ENCODE measurements at regions not wholly inside any gene's neighbourhood (a gene's known extent, or its start where the extent isn't known, plus 50 kb on each side); places are given as distances from the start of the nearest gene placed in this dataset.

DNA sequence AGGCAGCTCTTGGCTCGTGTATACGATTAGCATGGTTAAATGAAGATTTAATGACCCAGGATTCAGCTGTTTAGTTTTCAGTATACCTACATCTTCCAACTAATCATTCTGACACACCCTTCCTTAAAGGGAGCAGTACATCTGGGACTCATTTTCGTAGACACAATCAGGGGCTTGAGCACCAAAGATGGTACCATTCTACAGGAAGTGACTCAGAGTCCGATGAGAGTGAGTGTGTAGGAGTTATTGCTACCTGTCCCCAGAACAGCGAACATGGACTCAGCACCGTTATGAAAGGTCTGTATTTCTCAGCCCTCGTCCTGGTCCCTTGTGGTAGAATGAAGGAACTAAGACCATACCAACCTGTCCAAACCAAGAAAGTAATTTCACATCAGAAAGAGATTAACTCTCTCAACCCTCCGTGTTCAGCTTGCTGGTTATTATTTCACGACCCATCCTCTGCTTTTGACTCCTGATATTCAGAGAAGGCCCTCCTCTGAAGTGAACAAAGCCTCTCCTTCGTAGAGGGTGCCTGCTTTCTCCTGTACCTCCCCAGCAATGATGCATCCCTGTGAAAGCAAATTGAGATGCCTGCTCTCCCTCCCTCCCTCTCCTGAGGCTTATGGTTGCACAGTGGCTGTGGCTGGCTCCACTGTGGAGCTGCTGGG is 214.8 kb downstream of the MTX2 start:
- ChIA-PET POLR2A (no interaction called here), CTCF (no interaction called here)
- Histone ChIP-seq H3K4me3 (ENCODE audit: low read depth, low read length) (no peak overlapping the region), H3K36me3 (ENCODE audit: control insufficient read depth in 2 of 2, insufficient read depth in 1 of 2, low read length in 2 of 2) (no peaks in the 10 kb centered on the region), H3K27ac (ENCODE audit: extremely low read depth, low read depth, low read length) (no peak overlapping the region), H3K4me1 (ENCODE audit: control insufficient read depth, insufficient read depth, low read length) (no peaks in the 10 kb centered on the region; the same call in 1 of the 2 replicates), H3K9me3 (ENCODE audit: control insufficient read depth, insufficient read depth, low read depth, low read length) (no peaks in the 10 kb centered on the region)
- TF ChIP-seq ZNF473 (tag by site-specific recombination; IDR thresholded peaks at IDR 0.05) = no peak
- 0 out of 2 replicates have a peak, but pooled peaks have one; percentile 27 for TF ChIP-seq ZSCAN16 (tag by site-specific recombination; IDR thresholded peaks at IDR 0.05)
- TF ChIP-seq, protein P1, sequence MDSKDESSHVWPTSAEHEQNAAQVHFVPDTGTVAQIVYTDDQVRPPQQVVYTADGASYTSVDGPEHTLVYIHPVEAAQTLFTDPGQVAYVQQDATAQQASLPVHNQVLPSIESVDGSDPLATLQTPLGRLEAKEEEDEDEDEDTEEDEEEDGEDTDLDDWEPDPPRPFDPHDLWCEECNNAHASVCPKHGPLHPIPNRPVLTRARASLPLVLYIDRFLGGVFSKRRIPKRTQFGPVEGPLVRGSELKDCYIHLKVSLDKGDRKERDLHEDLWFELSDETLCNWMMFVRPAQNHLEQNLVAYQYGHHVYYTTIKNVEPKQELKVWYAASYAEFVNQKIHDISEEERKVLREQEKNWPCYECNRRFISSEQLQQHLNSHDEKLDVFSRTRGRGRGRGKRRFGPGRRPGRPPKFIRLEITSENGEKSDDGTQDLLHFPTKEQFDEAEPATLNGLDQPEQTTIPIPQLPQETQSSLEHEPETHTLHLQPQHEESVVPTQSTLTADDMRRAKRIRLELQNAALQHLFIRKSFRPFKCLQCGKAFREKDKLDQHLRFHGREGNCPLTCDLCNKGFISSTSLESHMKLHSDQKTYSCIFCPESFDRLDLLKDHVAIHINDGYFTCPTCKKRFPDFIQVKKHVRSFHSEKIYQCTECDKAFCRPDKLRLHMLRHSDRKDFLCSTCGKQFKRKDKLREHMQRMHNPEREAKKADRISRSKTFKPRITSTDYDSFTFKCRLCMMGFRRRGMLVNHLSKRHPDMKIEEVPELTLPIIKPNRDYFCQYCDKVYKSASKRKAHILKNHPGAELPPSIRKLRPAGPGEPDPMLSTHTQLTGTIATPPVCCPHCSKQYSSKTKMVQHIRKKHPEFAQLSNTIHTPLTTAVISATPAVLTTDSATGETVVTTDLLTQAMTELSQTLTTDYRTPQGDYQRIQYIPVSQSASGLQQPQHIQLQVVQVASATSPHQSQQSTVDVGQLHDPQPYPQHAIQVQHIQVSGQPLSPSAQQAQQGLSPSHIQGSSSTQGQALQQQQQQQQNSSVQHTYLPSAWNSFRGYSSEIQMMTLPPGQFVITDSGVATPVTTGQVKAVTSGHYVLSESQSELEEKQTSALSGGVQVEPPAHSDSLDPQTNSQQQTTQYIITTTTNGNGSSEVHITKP (tag by site-specific recombination; IDR thresholded peaks at IDR 0.05) = peak; percentile 93

DNA sequence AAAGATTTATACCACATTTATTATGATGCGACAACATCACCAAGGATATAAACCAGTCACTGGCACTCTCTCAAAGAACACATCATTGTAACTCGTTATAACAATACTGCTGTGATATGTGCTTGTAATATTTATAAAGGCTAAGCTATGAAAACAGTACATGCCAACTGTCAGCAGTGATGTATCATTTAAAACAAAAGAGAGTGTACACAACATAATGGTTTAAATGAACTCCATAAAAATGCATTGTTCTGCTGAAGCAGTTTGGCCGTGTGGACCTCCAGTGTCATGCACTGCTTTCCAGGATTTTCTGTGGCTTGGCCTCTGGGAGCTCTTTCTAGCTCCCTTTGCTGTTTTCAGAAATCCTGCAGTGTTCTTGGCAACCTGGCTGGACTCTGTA is 215.6 kb downstream of the MTX2 start:
- Histone ChIP-seq H3K36me3 (ENCODE audit: control insufficient read depth in 2 of 2, insufficient read depth in 1 of 2, low read length in 2 of 2) (no peaks in the 10 kb centered on the region), H3K9me3 (ENCODE audit: control insufficient read depth, insufficient read depth, low read depth, low read length) (no peaks in the 10 kb centered on the region), H3K4me1 (ENCODE audit: control insufficient read depth, insufficient read depth, low read length) (no peaks in the 10 kb centered on the region; the same call in 1 of the 2 replicates), H3K4me3 (ENCODE audit: low read depth, low read length) (no peak overlapping the region), H3K27ac (ENCODE audit: extremely low read depth, low read depth, low read length) (no peak overlapping the region)
- ChIA-PET CTCF (interaction anchor here (0.5 to 0.7 kb wide), 2 partner anchors 134 to 345 kb away, joined by 3 read pairs; no protein-coding TSS in a partner anchor), POLR2A (no interaction called here)
- no peak for TF ChIP-seq ZBTB1 (tag by site-specific recombination; IDR thresholded peaks at IDR 0.05)
- TF ChIP-seq SP7 (tag by site-specific recombination; IDR thresholded peaks at IDR 0.05) = no peak
- no peak for TF ChIP-seq ZNF548 (tag by site-specific recombination; IDR thresholded peaks at IDR 0.05)
- TF ChIP-seq, protein P2, sequence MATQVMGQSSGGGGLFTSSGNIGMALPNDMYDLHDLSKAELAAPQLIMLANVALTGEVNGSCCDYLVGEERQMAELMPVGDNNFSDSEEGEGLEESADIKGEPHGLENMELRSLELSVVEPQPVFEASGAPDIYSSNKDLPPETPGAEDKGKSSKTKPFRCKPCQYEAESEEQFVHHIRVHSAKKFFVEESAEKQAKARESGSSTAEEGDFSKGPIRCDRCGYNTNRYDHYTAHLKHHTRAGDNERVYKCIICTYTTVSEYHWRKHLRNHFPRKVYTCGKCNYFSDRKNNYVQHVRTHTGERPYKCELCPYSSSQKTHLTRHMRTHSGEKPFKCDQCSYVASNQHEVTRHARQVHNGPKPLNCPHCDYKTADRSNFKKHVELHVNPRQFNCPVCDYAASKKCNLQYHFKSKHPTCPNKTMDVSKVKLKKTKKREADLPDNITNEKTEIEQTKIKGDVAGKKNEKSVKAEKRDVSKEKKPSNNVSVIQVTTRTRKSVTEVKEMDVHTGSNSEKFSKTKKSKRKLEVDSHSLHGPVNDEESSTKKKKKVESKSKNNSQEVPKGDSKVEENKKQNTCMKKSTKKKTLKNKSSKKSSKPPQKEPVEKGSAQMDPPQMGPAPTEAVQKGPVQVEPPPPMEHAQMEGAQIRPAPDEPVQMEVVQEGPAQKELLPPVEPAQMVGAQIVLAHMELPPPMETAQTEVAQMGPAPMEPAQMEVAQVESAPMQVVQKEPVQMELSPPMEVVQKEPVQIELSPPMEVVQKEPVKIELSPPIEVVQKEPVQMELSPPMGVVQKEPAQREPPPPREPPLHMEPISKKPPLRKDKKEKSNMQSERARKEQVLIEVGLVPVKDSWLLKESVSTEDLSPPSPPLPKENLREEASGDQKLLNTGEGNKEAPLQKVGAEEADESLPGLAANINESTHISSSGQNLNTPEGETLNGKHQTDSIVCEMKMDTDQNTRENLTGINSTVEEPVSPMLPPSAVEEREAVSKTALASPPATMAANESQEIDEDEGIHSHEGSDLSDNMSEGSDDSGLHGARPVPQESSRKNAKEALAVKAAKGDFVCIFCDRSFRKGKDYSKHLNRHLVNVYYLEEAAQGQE (tag by site-specific recombination; IDR thresholded peaks at IDR 0.05) = no peak
- TF ChIP-seq ZNF132 (tag by site-specific recombination; IDR thresholded peaks at IDR 0.05; ENCODE audit: borderline replicate concordance) = no peak
- TF ChIP-seq OVOL3 (tag by site-specific recombination; IDR thresholded peaks at IDR 0.05) = peak; percentile 24; the same call in 1 of the 2 replicates
- TF ChIP-seq, protein P3, sequence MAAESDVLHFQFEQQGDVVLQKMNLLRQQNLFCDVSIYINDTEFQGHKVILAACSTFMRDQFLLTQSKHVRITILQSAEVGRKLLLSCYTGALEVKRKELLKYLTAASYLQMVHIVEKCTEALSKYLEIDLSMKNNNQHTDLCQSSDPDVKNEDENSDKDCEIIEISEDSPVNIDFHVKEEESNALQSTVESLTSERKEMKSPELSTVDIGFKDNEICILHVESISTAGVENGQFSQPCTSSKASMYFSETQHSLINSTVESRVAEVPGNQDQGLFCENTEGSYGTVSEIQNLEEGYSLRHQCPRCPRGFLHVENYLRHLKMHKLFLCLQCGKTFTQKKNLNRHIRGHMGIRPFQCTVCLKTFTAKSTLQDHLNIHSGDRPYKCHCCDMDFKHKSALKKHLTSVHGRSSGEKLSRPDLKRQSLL (tag by site-specific recombination; IDR thresholded peaks at IDR 0.05) = no peak
- no peak for TF ChIP-seq ZNF274 (IDR thresholded peaks at IDR 0.05; ENCODE audit: low read length)
- TF ChIP-seq ZNF274 (tag by site-specific recombination; IDR thresholded peaks at IDR 0.05; ENCODE audit: borderline replicate concordance) = no peak
- no peak for TF ChIP-seq ZNF830 (tag by site-specific recombination; IDR thresholded peaks at IDR 0.05; ENCODE audit: low read depth)
- TF ChIP-seq ZNF571 (tag by site-specific recombination; IDR thresholded peaks at IDR 0.05) = no peak
- no peak for TF ChIP-seq ZNF529 (tag by site-specific recombination; IDR thresholded peaks at IDR 0.05; ENCODE audit: insufficient replicate concordance)
- TF ChIP-seq ZNF311 (tag by site-specific recombination; IDR thresholded peaks at IDR 0.05; ENCODE audit: borderline replicate concordance) = no peak
- TF ChIP-seq, protein P4, sequence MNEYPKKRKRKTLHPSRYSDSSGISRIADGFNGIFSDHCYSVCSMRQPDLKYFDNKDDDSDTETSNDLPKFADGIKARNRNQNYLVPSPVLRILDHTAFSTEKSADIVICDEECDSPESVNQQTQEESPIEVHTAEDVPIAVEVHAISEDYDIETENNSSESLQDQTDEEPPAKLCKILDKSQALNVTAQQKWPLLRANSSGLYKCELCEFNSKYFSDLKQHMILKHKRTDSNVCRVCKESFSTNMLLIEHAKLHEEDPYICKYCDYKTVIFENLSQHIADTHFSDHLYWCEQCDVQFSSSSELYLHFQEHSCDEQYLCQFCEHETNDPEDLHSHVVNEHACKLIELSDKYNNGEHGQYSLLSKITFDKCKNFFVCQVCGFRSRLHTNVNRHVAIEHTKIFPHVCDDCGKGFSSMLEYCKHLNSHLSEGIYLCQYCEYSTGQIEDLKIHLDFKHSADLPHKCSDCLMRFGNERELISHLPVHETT (tag by site-specific recombination; IDR thresholded peaks at IDR 0.05) = no peak
- no peak for TF ChIP-seq MZF1 (tag by site-specific recombination; IDR thresholded peaks at IDR 0.05; ENCODE audit: borderline replicate concordance)
- no peak for TF ChIP-seq ZNF391 (tag by site-specific recombination; IDR thresholded peaks at IDR 0.05; ENCODE audit: borderline replicate concordance, low read depth)
- TF ChIP-seq ZNF843 (tag by site-specific recombination; IDR thresholded peaks at IDR 0.05) = peak; percentile 63; the same call in 1 of the 2 replicates
- no peak for TF ChIP-seq ZNF670 (tag by site-specific recombination; IDR thresholded peaks at IDR 0.05; ENCODE audit: low read depth)
- TF ChIP-seq ZFHX2 (tag by site-specific recombination; conservative IDR thresholded peaks at IDR 0.05) = no peak
- no peak for TF ChIP-seq ZNF114 (tag by site-specific recombination; IDR thresholded peaks at IDR 0.05)
- 0 out of 2 replicates have a peak, but pooled peaks have one; percentile 18 for TF ChIP-seq GFI1B (tag by site-specific recombination; IDR thresholded peaks at IDR 0.05)
- TF ChIP-seq ZNF19 (tag by site-specific recombination; IDR thresholded peaks at IDR 0.05; ENCODE audit: low read depth) = no peak
- TF ChIP-seq ZBTB7A (tag by site-specific recombination; IDR thresholded peaks at IDR 0.05; ENCODE audit: low read depth) = no peak
